ENCODE measurements at regions not wholly inside any gene's neighbourhood (a gene's known extent, or its start where the extent isn't known, plus 50 kb on each side); places are given as distances from the start of the nearest gene placed in this dataset.

DNA sequence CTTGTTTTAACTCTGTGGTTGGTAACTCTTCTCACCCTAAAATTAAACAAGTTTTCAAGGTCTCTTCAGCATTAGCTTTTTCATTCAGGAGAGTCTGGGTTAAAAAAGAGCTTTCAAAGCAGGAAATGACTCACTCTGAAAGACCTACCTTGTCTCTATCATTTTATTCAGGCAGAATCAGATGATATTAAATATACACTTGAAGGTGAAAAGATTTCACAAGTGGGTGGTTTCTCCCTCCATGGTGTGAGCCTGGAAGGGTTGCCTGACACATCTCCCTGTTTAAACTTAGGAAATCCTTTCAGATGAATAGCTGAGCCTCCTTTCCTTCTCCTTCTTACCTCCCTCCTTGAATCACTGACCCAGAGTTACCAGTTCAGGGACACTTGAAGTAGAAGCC is 1402.0 kb upstream of the PIK3C3 start:
- TF ChIP-seq CTCF (IDR thresholded peaks at IDR 0.05; ENCODE audit: low read depth, low read length, missing input control), result no peak
- no peak for TF ChIP-seq RAD21 (IDR thresholded peaks at IDR 0.05)
- TF ChIP-seq ATF3 (IDR thresholded peaks at IDR 0.05), result no peak
- TF ChIP-seq TAF1 (conservative IDR thresholded peaks at IDR 0.05), result no peak
- TF ChIP-seq FOXA1 (IDR thresholded peaks at IDR 0.05), result no peak
- TF ChIP-seq GABPA (IDR thresholded peaks at IDR 0.05 in 1 of 2, conservative IDR thresholded peaks at IDR 0.05 in 1 of 2), result no peak
- no peak for TF ChIP-seq HNF4G (IDR thresholded peaks at IDR 0.05)

Measured in liver (tissue), 3 donors.